Prostate gland (tissue), 2 donors: ENCODE measurements at regions not wholly inside any gene's neighbourhood (a gene's known extent, or its start where the extent isn't known, plus 50 kb on each side); places are given as distances from the start of the nearest gene placed in this dataset.

Source experiments
- DNase-seq: peaks from one replicate; pipeline ENCODE4 v3.0.0-alpha.2; 2019; ENCODE audit warnings: low spot score
- H3K27ac ChIP-seq, 2 donors: fragments of 200-600 bp; sonication (generic); 2 replicates each; pipeline ENCODE4 v1.5.1; 2017 to 2019
- H3K27me3 ChIP-seq: fragments of 200-600 bp; sonication (generic); replicated peaks from 2 replicates; pipeline ENCODE4 v1.5.1; 2019; ENCODE audit not compliant: insufficient read depth
- H3K36me3 ChIP-seq, 2 donors: fragments of 200-600 bp; sonication (generic); 1 replicate in 1 of 2; 2 replicates in 1 of 2; pipeline versions ENCODE4 v1.5.1 to v1.8.1; 2017 to 2019
- H3K4me1 ChIP-seq: fragments of 200-600 bp; sonication (generic); replicated peaks from 2 replicates; pipeline ENCODE4 v1.5.1; 2019
- H3K4me3 ChIP-seq, 2 donors: fragments of 200-600 bp; sonication (generic); 2 replicates each; pipeline ENCODE4 v1.5.1; 2017 to 2019
- H3K9me3 ChIP-seq: fragments of 200-600 bp; sonication (generic); 2 replicates; pipeline ENCODE4 v1.5.1; 2017
- CTCF ChIP-seq, 4 experiments: fragments of 200-600 bp in 2 of 4; fragments of 450-650 bp in 2 of 4; sonication (generic) in 2 of 4; IDR thresholded peaks; 1 replicate in 3 of 4; 2 replicates in 1 of 4; pipeline ENCODE4 v1.5.1; 2016 to 2019; ENCODE audit warnings: antibody characterized with exemption in 4 of 4, mild to moderate bottlenecking in 2 of 4, moderate library complexity in 2 of 4
- POLR2A ChIP-seq: fragments of 450-650 bp; IDR thresholded peaks from one replicate; pipeline ENCODE4 v1.6.1; 2016; ENCODE audit warnings: antibody characterized with exemption, mild to moderate bottlenecking
- POLR2AphosphoS5 ChIP-seq: sonication (generic); formaldehyde crosslinking; IDR thresholded peaks from one replicate; pipeline ENCODE4 v1.6.1; 2017; ENCODE audit warnings: antibody characterized with exemption
- WGBS: methylation state at CpG from one replicate; pipeline ENCODE4 v1.1.5; 2018; 5-methylcytosine and 5-hydroxymethylcytosine counted together
- intact Hi-C: fragments of 100-400 bp; cut with DNase I; formaldehyde crosslinking; loops from one replicate; pipeline ENCODE4 v1.14.2; 2022

- intact Hi-C loops = no loop called here
- DNase-seq = no peak
- Histone ChIP-seq H3K36me3 (no peaks in the 10 kb centered on the region), H3K27ac (no peak overlapping the region), H3K4me1 (no peaks in the 10 kb centered on the region), H3K4me3 (no peak overlapping the region), H3K27me3 (no peaks in the 10 kb centered on the region), H3K9me3 (no peaks in the 10 kb centered on the region)
- TF ChIP-seq POLR2AphosphoS5 = no peak
- 51% methylated on average over 4 of the region's 4 CpGs for WGBS
These were observed 225.6 kb downstream of the RAP2A start for GRCh38 chr13:97659602-97660001.

GRCh38 chr13:97660594-97661260 is 226.8 kb downstream of the RAP2A start:
- DNase-seq = no peak
- Histone ChIP-seq H3K4me3 (no peak overlapping the region), H3K4me1 (no peaks in the 10 kb centered on the region), H3K36me3 (no peaks in the 10 kb centered on the region), H3K9me3 (no peaks in the 10 kb centered on the region), H3K27ac (no peak overlapping the region), H3K27me3 (no peaks in the 10 kb centered on the region)
- intact Hi-C loops = no loop called here
- TF ChIP-seq POLR2AphosphoS5 (no peak), CTCF (IDR thresholded peaks at IDR 0.05) (no peak), POLR2A (no peak)
- WGBS = 59% methylated on average over 11 of the region's 11 CpGs

GRCh38 chr13:97686594-97686993 is 252.6 kb downstream of the RAP2A start:
- WGBS = 69% methylated on average over 6 of the region's 6 CpGs
- Histone ChIP-seq H3K27ac (no peak overlapping the region), H3K36me3 (no peaks in the 10 kb centered on the region), H3K4me3 (no peak overlapping the region), H3K27me3 (no peaks in the 10 kb centered on the region), H3K9me3 (no peaks in the 10 kb centered on the region), H3K4me1 (no peaks in the 10 kb centered on the region)
- intact Hi-C loops = no loop called here
- DNase-seq = no peak
- TF ChIP-seq POLR2A = no peak
- no peak for TF ChIP-seq CTCF (IDR thresholded peaks at IDR 0.05)
- TF ChIP-seq POLR2AphosphoS5 = no peak

GRCh38 chr13:97692628-97693027 is 258.7 kb downstream of the RAP2A start:
- intact Hi-C loops = no loop called here
- WGBS = 85% methylated on average over 2 of the region's 2 CpGs
- Histone ChIP-seq H3K27me3 (no peaks in the 10 kb centered on the region), H3K4me1 (no peaks in the 10 kb centered on the region), H3K36me3 (no peaks in the 10 kb centered on the region), H3K27ac (no peak overlapping the region), H3K9me3 (no peaks in the 10 kb centered on the region), H3K4me3 (no peak overlapping the region)
- no peak for DNase-seq
- TF ChIP-seq POLR2A (no peak), POLR2AphosphoS5 (no peak), CTCF (IDR thresholded peaks at IDR 0.05) (no peak)

- Histone ChIP-seq H3K9me3 (no peaks in the 10 kb centered on the region), H3K27ac (no peak overlapping the region), H3K27me3 (no peaks in the 10 kb centered on the region), H3K4me3 (no peak overlapping the region), H3K36me3 (no peaks in the 10 kb centered on the region), H3K4me1 (no peaks in the 10 kb centered on the region)
- WGBS = 54% methylated on average over 6 of the region's 6 CpGs
- intact Hi-C loops = no loop called here
- no peak for DNase-seq
- TF ChIP-seq POLR2AphosphoS5 (no peak), POLR2A (no peak), CTCF (IDR thresholded peaks at IDR 0.05) (no peak)
These were observed 257.8 kb upstream of the IPO5 start for GRCh38 chr13:97695684-97696083.
